Smooth muscle cell (in vitro differentiated cells): ENCODE measurements at regions not wholly inside any gene's neighbourhood (a gene's known extent, or its start where the extent isn't known, plus 50 kb on each side); places are given as distances from the start of the nearest gene placed in this dataset.

ENCODE experiments used
- DNase-seq: peaks from one replicate; lab custom pipeline; 2025; ENCODE audit not compliant: unreplicated experiment; lab: John Stamatoyannopoulos, UW
- H2AFZ ChIP-seq: fragments of 200-600 bp; sonication (generic); 2 replicates; pipeline ENCODE4 v1.6.0; 2016; ENCODE audit warnings: antibody characterized with exemption, low read depth, mild to moderate bottlenecking
- H3F3A ChIP-seq: fragments of 200-600 bp; sonication (generic); 2 replicates; pipeline ENCODE4 v1.6.0; 2017; ENCODE audit warnings: antibody characterized with exemption, low read depth
- H3K27ac ChIP-seq: fragments of 200-600 bp; sonication (generic); 2 replicates; pipeline ENCODE4 v1.5.1; 2016; ENCODE audit warnings: low read depth, mild to moderate bottlenecking
- H3K27me3 ChIP-seq: fragments of 200-600 bp; sonication (generic); 2 replicates; pipeline ENCODE4 v1.6.1; 2016; ENCODE audit warnings: low read depth, mild to moderate bottlenecking
- H3K36me3 ChIP-seq: fragments of 200-600 bp; sonication (generic); 2 replicates; pipeline ENCODE4 v1.5.1; 2016; ENCODE audit warnings: low read depth
- H3K4me1 ChIP-seq: fragments of 200-600 bp; sonication (generic); 2 replicates; pipeline ENCODE4 v1.5.1; 2016; ENCODE audit warnings: low read depth
- H3K4me2 ChIP-seq: fragments of 200-600 bp; sonication (generic); 2 replicates; pipeline ENCODE4 v1.6.0; 2016; ENCODE audit warnings: mild to moderate bottlenecking
- H3K4me3 ChIP-seq: fragments of 200-600 bp; sonication (generic); 2 replicates; pipeline ENCODE4 v1.5.1; 2016; ENCODE audit warnings: mild to moderate bottlenecking
- H3K79me2 ChIP-seq: fragments of 200-600 bp; sonication (generic); 2 replicates; pipeline ENCODE4 v1.6.0; 2016; ENCODE audit warnings: low read depth, mild to moderate bottlenecking
- H3K9ac ChIP-seq: fragments of 200-600 bp; sonication (generic); 2 replicates; pipeline ENCODE4 v1.6.0; 2016; ENCODE audit warnings: low read depth
- H3K9me3 ChIP-seq: fragments of 200-600 bp; sonication (generic); replicated peaks from 2 replicates; pipeline ENCODE4 v1.5.1; 2016; ENCODE audit warnings: low read depth
- H4K20me1 ChIP-seq: fragments of 200-600 bp; sonication (generic); 2 replicates; pipeline ENCODE4 v1.6.0; 2016; ENCODE audit warnings: low read depth
- WGBS: methylation state at CpG from one replicate; pipeline ENCODE4 v1.1.7; 2016; ENCODE audit warnings: low lambda C conversion rate; 5-methylcytosine and 5-hydroxymethylcytosine counted together
- TF ChIP-seq, protein P1 (sequence below): fragments of 200-600 bp; sonication (generic); IDR thresholded peaks from 2 replicates; pipeline ENCODE4 v1.5.1; 2017; ENCODE audit warnings: borderline replicate concordance, mild to moderate bottlenecking, antibody characterized with exemption; ENCODE audit not compliant: insufficient read depth, poor library complexity, severe bottlenecking

GRCh38 chr1:201636097-201636496, 97.2 kb downstream of the NAV1 start:
- peaks cover 4% of the 10 kb centered on the region for H3F3A ChIP-seq
- peak overlapping the region; percentile 46 for H3K27ac ChIP-seq
- DNase-seq = no peak
- no peak overlapping the region for H3K9ac ChIP-seq
- no peak overlapping the region for H3K4me3 ChIP-seq
- 80% methylated on average over 2 of the region's 2 CpGs for WGBS
- TF ChIP-seq, protein P1, sequence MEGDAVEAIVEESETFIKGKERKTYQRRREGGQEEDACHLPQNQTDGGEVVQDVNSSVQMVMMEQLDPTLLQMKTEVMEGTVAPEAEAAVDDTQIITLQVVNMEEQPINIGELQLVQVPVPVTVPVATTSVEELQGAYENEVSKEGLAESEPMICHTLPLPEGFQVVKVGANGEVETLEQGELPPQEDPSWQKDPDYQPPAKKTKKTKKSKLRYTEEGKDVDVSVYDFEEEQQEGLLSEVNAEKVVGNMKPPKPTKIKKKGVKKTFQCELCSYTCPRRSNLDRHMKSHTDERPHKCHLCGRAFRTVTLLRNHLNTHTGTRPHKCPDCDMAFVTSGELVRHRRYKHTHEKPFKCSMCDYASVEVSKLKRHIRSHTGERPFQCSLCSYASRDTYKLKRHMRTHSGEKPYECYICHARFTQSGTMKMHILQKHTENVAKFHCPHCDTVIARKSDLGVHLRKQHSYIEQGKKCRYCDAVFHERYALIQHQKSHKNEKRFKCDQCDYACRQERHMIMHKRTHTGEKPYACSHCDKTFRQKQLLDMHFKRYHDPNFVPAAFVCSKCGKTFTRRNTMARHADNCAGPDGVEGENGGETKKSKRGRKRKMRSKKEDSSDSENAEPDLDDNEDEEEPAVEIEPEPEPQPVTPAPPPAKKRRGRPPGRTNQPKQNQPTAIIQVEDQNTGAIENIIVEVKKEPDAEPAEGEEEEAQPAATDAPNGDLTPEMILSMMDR = no peak
- peaks cover 59% of the 10 kb centered on the region for H4K20me1 ChIP-seq
- H3K4me2 ChIP-seq = no peak overlapping the region
- no peak overlapping the region for H2AFZ ChIP-seq
- H3K79me2 ChIP-seq = peaks cover 28% of the 10 kb centered on the region
- H3K27me3 ChIP-seq = no peaks in the 10 kb centered on the region
- no peaks in the 10 kb centered on the region for H3K9me3 ChIP-seq
- peaks cover 14% of the 10 kb centered on the region for H3K4me1 ChIP-seq
- H3K36me3 ChIP-seq = no peaks in the 10 kb centered on the region

DNA sequence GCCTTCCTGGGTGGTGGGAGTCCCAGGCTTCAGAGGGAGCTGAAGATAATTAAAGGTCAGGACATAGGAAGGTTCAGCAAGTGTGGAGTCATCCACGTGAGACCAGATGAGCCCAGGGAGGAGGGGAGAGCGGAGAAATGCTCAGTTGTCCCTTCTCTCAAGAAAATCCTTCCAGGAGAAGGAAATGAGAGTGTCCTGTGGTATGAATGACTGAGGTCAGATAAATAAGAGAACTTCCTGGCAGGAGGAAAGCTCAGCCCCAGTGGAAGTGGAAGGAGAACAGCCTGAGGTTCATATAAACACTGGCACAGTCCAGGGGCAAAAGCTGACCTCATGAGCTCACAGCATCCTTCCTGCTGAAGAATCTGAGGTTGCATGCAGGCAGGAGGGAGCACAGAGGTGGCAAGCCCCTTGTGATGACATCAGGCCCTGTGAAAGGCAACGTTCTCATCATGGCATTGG, 97.6 kb downstream of the NAV1 start:
- no peak overlapping the region for H3K9ac ChIP-seq
- no peaks in the 10 kb centered on the region for H3K27me3 ChIP-seq
- peaks cover 4% of the 10 kb centered on the region for H3F3A ChIP-seq
- H3K36me3 ChIP-seq = no peaks in the 10 kb centered on the region
- WGBS = 63% methylated on average over 3 of the region's 3 CpGs
- H3K4me2 ChIP-seq = no peak overlapping the region
- H4K20me1 ChIP-seq = peaks cover 63% of the 10 kb centered on the region
- H3K79me2 ChIP-seq = peaks cover 25% of the 10 kb centered on the region
- H3K27ac ChIP-seq = peak overlapping the region; percentile 46
- H3K4me3 ChIP-seq = no peak overlapping the region
- H3K4me1 ChIP-seq = peaks cover 14% of the 10 kb centered on the region
- no peaks in the 10 kb centered on the region for H3K9me3 ChIP-seq
- H2AFZ ChIP-seq = no peak overlapping the region
- TF ChIP-seq, protein P1 = no peak
- DNase-seq = no peak

- Histone ChIP-seq H3K36me3 (no peaks in the 10 kb centered on the region), H3K4me1 (peaks cover 14% of the 10 kb centered on the region), H3K9ac (no peak overlapping the region), H3K79me2 (peaks cover 21% of the 10 kb centered on the region), H3K4me3 (no peak overlapping the region), H3K27me3 (no peaks in the 10 kb centered on the region), H4K20me1 (peaks cover 57% of the 10 kb centered on the region), H3K9me3 (no peaks in the 10 kb centered on the region), H3K27ac (peak overlapping the region; percentile 46), H3K4me2 (no peak overlapping the region), H2AFZ (no peak overlapping the region), H3F3A (peaks cover 4% of the 10 kb centered on the region)
- no peak for DNase-seq
- 94% methylated on average over 4 of the region's 4 CpGs for WGBS
- TF ChIP-seq, protein P1 = no peak
These were observed 98.6 kb downstream of the NAV1 start for GRCh38 chr1:201637282-201638079.

GRCh38 chr1:201639391-201639790, 100.5 kb downstream of the NAV1 start:
- Histone ChIP-seq H3K9me3 (no peaks in the 10 kb centered on the region), H3K4me3 (no peak overlapping the region), H3K36me3 (no peaks in the 10 kb centered on the region), H3K27me3 (no peaks in the 10 kb centered on the region), H3K27ac (no peak overlapping the region), H3K9ac (no peak overlapping the region), H3K79me2 (peaks cover 14% of the 10 kb centered on the region), H3K4me1 (peaks cover 14% of the 10 kb centered on the region), H4K20me1 (peaks cover 42% of the 10 kb centered on the region), H2AFZ (no peak overlapping the region), H3K4me2 (no peak overlapping the region), H3F3A (peaks cover 9% of the 10 kb centered on the region)
- no peak for DNase-seq
- TF ChIP-seq, protein P1 = no peak
- WGBS = 60% methylated on average over 7 of the region's 7 CpGs
